OCI-LY7 (cell line): ENCODE measurements at regions not wholly inside any gene's neighbourhood (a gene's known extent, or its start where the extent isn't known, plus 50 kb on each side); places are given as distances from the start of the nearest gene placed in this dataset.
"Not testable (repeated sequence)": the region's sequence is repeated elsewhere in the genome, so short reads cannot be mapped to it uniquely, and the experiment has no call there.

Experiments
- BruUV-seq: library from RNA; stranded (reverse); fragments of 400-500 nt; replicated peaks from 2 replicates; lab custom pipeline; 2021; lab: Mats Ljungman, UMichigan
- CTCF ChIA-PET: fragments of 300-600 bp; sonication (Branson Sonifier 250); formaldehyde crosslinking; loops from one replicate; lab custom pipeline; 2022; ENCODE audit warnings: antibody characterized with exemption; ENCODE audit not compliant: unreplicated experiment; lab: Charles Lee
- POLR2A ChIA-PET: fragments of 300-600 bp; sonication (Branson Sonifier 250); formaldehyde crosslinking; loops from one replicate; lab custom pipeline; 2022; ENCODE audit warnings: antibody characterized with exemption; lab: Charles Lee
- DNase-seq: peaks from one replicate; pipeline ENCODE4 v3.0.0-alpha.2; 2015; ENCODE audit warnings: low spot score
- H2AFZ ChIP-seq: fragments of 200-600 bp; sonication (generic), shearing (Covaris generic); 2 replicates; pipeline ENCODE4 v1.6.1; 2014; ENCODE audit warnings: mild to moderate bottlenecking, antibody characterized with exemption, low read length, moderate library complexity
- H3K27ac ChIP-seq: fragments of 200-600 bp; sonication (generic); 2 replicates; pipeline ENCODE4 v1.5.1; 2014; ENCODE audit warnings: mixed run types, low read depth, mild to moderate bottlenecking, moderate library complexity, low read length, inconsistent platforms; ENCODE audit not compliant: poor library complexity, severe bottlenecking
- H3K36me3 ChIP-seq: fragments of 200-600 bp; sonication (generic); 2 replicates; pipeline ENCODE4 v1.6.1; 2014; ENCODE audit warnings: mild to moderate bottlenecking, antibody characterized with exemption, low read length, moderate library complexity, mixed read lengths; ENCODE audit not compliant: insufficient read depth
- H3K4me1 ChIP-seq: fragments of 200-600 bp; sonication (generic); 2 replicates; pipeline ENCODE4 v1.5.1; 2014; ENCODE audit warnings: mild to moderate bottlenecking, low read length; ENCODE audit not compliant: insufficient read depth, poor library complexity, severe bottlenecking
- H3K4me2 ChIP-seq: fragments of 200-600 bp; sonication (generic); 2 replicates; pipeline ENCODE4 v1.6.1; 2014; ENCODE audit warnings: mild to moderate bottlenecking, low read length
- H3K4me3 ChIP-seq: fragments of 200-600 bp; sonication (generic); 2 replicates; pipeline ENCODE4 v1.5.1; 2014; ENCODE audit warnings: mild to moderate bottlenecking, low read depth, low read length; ENCODE audit not compliant: poor library complexity, severe bottlenecking
- H3K79me2 ChIP-seq: fragments of 200-600 bp; sonication (generic); 2 replicates; pipeline ENCODE4 v1.6.1; 2016; ENCODE audit warnings: low read depth, mild to moderate bottlenecking, low read length, moderate library complexity, mixed read lengths; ENCODE audit not compliant: insufficient read depth
- H3K9me2 ChIP-seq: fragments of 200-600 bp; sonication (generic); 2 replicates; pipeline ENCODE4 v1.6.1; 2016; ENCODE audit warnings: mild to moderate bottlenecking, low read length, mixed read lengths; ENCODE audit not compliant: insufficient read depth
- H3K9me3 ChIP-seq: fragments of 200-600 bp; sonication (generic); 2 replicates; pipeline ENCODE4 v1.6.1; 2014; ENCODE audit warnings: mild to moderate bottlenecking, mixed run types, low read length, mixed read lengths
- H4K20me1 ChIP-seq: fragments of 200-600 bp; sonication (generic); 2 replicates; pipeline ENCODE4 v1.6.1; 2014; ENCODE audit warnings: mild to moderate bottlenecking, antibody characterized with exemption, low read length, moderate library complexity, mixed read lengths; ENCODE audit not compliant: insufficient read depth
- EZH2phosphoT487 ChIP-seq: fragments of 200-600 bp; sonication (generic); IDR thresholded peaks from 2 replicates; pipeline ENCODE4 v1.6.1; 2018; ENCODE audit warnings: low read depth, borderline replicate concordance, mild to moderate bottlenecking, mixed run types, antibody characterized with exemption, low read length, moderate library complexity, mixed read lengths
- intact Hi-C: fragments of 100-400 bp; cut with micrococcal nuclease; formaldehyde crosslinking; loops from one replicate; pipeline ENCODE4 v1.10.0; 2022; ENCODE audit not compliant: unreplicated experiment
- TF ChIP-seq, protein P1 (sequence below): fragments of 200-600 bp; sonication (generic); conservative IDR thresholded peaks from 2 replicates; pipeline ENCODE4 v1.5.1; 2014; ENCODE audit warnings: mild to moderate bottlenecking, antibody characterized with exemption, low read length, moderate library complexity, mixed read lengths

DNA sequence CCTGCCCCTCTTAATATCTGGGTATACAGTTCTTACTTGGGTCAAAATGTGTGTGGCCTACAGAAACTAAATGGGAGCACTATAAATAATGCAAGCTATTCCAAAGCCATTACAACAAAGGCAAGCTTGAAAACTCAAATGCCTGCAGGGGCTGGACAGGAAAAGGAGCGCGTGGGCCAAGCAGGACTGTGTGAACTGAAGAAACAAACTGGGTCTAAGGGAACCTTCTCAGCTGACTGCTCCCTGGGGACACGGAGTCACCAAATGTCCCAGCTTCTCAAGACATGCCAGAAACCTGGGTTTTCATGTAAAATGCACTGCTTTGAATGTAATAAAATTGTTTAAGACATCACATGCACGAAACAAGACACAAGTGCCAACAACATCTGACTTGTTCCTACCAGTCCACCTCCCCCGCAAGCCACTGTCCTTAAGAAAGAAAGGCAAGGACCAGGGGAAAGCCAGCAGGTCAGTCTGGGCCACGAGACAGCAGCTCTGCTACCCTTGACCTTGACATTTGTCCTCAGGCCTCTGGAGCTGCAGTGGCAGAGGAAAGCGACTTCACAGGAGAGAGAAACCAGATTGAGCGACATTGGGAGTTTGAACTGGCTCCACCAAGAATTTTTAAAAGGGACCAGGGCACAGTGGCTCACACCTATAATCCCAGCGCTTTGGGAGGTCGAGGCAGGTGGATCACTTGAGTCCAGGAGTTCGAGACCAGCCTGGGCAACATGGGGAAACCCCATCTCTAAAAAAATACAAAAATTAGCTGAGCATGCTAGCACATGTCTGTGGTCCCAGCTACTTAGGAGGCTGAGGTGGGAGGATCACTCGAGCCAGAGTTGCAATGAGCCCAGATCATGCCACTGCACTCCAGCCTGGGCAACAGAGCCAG lies 89.7 kb upstream of the SH3BP4 start:
- H3K9me3 ChIP-seq: no peaks in the 10 kb centered on the region
- no TSS peak for BruUV-seq
- TF ChIP-seq EZH2phosphoT487: no peak
- TF ChIP-seq, protein P1, sequence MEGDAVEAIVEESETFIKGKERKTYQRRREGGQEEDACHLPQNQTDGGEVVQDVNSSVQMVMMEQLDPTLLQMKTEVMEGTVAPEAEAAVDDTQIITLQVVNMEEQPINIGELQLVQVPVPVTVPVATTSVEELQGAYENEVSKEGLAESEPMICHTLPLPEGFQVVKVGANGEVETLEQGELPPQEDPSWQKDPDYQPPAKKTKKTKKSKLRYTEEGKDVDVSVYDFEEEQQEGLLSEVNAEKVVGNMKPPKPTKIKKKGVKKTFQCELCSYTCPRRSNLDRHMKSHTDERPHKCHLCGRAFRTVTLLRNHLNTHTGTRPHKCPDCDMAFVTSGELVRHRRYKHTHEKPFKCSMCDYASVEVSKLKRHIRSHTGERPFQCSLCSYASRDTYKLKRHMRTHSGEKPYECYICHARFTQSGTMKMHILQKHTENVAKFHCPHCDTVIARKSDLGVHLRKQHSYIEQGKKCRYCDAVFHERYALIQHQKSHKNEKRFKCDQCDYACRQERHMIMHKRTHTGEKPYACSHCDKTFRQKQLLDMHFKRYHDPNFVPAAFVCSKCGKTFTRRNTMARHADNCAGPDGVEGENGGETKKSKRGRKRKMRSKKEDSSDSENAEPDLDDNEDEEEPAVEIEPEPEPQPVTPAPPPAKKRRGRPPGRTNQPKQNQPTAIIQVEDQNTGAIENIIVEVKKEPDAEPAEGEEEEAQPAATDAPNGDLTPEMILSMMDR: no peak
- no peaks in the 10 kb centered on the region for H3K79me2 ChIP-seq
- no peak overlapping the region for H3K4me3 ChIP-seq
- no peaks in the 10 kb centered on the region for H3K9me2 ChIP-seq
- H4K20me1 ChIP-seq: no peaks in the 10 kb centered on the region
- CTCF ChIA-PET: no interaction called here
- no peak overlapping the region for H2AFZ ChIP-seq
- no peaks in the 10 kb centered on the region for H3K4me1 ChIP-seq
- DNase-seq: no peak
- no peak overlapping the region for H3K27ac ChIP-seq
- POLR2A ChIA-PET: interaction anchor here (1.1 to 1.5 kb wide), 2 partner anchors 26 to 171 kb away, joined by 3 read pairs; no protein-coding TSS in a partner anchor
- H3K36me3 ChIP-seq: no peaks in the 10 kb centered on the region
- intact Hi-C loops: no loop called here
- no peak overlapping the region for H3K4me2 ChIP-seq

DNA sequence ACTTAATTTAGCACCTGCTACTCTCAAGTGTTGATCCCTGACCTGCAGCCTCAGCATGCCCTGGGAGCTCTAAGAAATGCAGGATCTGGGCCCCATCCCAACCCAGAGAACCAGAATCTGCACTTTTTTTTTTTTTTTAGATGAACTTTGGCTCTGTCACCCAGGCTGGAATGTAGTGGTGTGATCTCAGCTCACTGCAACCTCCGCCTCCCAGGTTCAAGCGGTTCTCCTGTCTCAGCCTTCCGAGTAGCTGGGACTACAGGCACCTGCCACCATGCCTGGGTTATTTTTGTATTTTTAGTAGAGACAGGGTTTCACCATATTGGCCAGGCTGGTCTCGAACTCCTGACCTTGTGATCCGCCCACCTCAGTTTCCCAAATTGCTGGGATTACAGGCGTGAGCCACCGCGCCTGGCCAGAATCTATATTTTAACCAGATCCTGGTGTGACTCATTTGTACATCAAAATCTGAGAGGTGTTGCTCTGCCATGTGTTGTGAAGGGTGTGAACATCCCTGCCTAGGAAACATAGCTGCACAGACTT lies 92.4 kb upstream of the SH3BP4 start:
- H3K9me2 ChIP-seq, H3K9me3 ChIP-seq, H3K79me2 ChIP-seq, DNase-seq, H3K4me1 ChIP-seq, BruUV-seq, H3K4me3 ChIP-seq, H4K20me1 ChIP-seq, H3K36me3 ChIP-seq, POLR2A ChIA-PET, H3K4me2 ChIP-seq, H2AFZ ChIP-seq, CTCF ChIA-PET, H3K27ac ChIP-seq, intact Hi-C loops: not testable (repeated sequence)

GRCh38 chr2:234858790-234859329 lies 93.0 kb upstream of the SH3BP4 start:
- ChIA-PET POLR2A (no interaction called here), CTCF (no interaction called here)
- Histone ChIP-seq H3K4me2 (no peak overlapping the region), H3K9me2 (no peaks in the 10 kb centered on the region), H3K4me1 (no peaks in the 10 kb centered on the region), H3K4me3 (no peak overlapping the region), H2AFZ (no peak overlapping the region), H3K36me3 (no peaks in the 10 kb centered on the region), H3K79me2 (no peaks in the 10 kb centered on the region), H3K9me3 (no peaks in the 10 kb centered on the region), H4K20me1 (no peaks in the 10 kb centered on the region), H3K27ac (no peak overlapping the region)
- DNase-seq: no peak
- no TSS peak for BruUV-seq
- TF ChIP-seq EZH2phosphoT487: no peak
- TF ChIP-seq, protein P1: no peak
- intact Hi-C loops: no loop called here
